ENCODE measurements at regions not wholly inside any gene's neighbourhood (a gene's known extent, or its start where the extent isn't known, plus 50 kb on each side); places are given as distances from the start of the nearest gene placed in this dataset.

DNA sequence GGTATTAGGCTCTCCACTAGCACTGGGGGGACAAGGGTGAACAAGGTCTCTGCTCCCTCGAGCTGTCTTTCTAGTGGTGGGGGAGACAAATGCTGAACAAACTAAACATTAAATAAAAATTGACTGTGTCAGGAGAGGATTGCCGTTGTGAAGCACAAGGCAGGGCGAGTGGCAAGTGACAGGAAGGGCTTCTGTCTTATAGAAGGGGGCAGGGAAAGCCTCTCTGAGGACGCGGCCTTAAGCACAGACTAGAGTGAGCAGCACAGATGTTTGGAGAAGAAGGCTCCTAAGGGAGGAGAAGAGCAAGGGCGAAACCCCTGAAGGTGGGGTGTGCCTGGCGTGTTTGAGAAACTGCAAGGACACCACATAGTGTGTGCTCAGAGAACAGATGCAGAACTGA, 50.9 kb upstream of the ATP2B2 start:
- 44% methylated on average over 7 of the region's 7 CpGs for WGBS (ENCODE audit: low lambda C conversion rate)
- H3K9me2 ChIP-seq: no peaks in the 10 kb centered on the region
- POLR2A ChIA-PET: no interaction called here
- TF ChIP-seq RAD21 (IDR thresholded peaks at IDR 0.05; ENCODE audit: low read length): no peak
- no peak for TF ChIP-seq SIN3A (IDR thresholded peaks at IDR 0.05; ENCODE audit: borderline replicate concordance, low read depth, low read length)
- TF ChIP-seq, protein P1, sequence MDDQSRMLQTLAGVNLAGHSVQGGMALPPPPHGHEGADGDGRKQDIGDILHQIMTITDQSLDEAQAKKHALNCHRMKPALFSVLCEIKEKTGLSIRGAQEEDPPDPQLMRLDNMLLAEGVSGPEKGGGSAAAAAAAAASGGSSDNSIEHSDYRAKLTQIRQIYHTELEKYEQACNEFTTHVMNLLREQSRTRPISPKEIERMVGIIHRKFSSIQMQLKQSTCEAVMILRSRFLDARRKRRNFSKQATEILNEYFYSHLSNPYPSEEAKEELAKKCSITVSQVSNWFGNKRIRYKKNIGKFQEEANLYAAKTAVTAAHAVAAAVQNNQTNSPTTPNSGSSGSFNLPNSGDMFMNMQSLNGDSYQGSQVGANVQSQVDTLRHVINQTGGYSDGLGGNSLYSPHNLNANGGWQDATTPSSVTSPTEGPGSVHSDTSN (IDR thresholded peaks at IDR 0.05): no peak
- TF ChIP-seq FOXM1 (IDR thresholded peaks at IDR 0.05; ENCODE audit: low read depth): no peak
- TF ChIP-seq, protein P2, sequence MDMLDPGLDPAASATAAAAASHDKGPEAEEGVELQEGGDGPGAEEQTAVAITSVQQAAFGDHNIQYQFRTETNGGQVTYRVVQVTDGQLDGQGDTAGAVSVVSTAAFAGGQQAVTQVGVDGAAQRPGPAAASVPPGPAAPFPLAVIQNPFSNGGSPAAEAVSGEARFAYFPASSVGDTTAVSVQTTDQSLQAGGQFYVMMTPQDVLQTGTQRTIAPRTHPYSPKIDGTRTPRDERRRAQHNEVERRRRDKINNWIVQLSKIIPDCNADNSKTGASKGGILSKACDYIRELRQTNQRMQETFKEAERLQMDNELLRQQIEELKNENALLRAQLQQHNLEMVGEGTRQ (IDR thresholded peaks at IDR 0.05; ENCODE audit: borderline replicate concordance, low read depth, low read length): no peak
- no peak for TF ChIP-seq ELF1 (IDR thresholded peaks at IDR 0.05)
- TF ChIP-seq, protein P3, sequence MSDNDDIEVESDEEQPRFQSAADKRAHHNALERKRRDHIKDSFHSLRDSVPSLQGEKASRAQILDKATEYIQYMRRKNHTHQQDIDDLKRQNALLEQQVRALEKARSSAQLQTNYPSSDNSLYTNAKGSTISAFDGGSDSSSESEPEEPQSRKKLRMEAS (IDR thresholded peaks at IDR 0.05; ENCODE audit: low read depth): no peak
- no peaks in the 10 kb centered on the region for H3K36me3 ChIP-seq (replicated peaks in 1 of 2; ENCODE audit: control insufficient read depth in 1 of 2, insufficient read depth in 2 of 2, low read length in 1 of 2)
- no peaks in the 10 kb centered on the region for H3K4me1 ChIP-seq (ENCODE audit: control insufficient read depth in 1 of 2, insufficient read depth in 2 of 2, low read depth in 1 of 2, low read length in 1 of 2)
- no peak overlapping the region for H2AFZ ChIP-seq (ENCODE audit: low read depth)
- H3K4me3 ChIP-seq (ENCODE audit: low read depth in 2 of 2, low read length in 1 of 2): no peak overlapping the region
- no peak for DNase-seq
- no peaks in the 10 kb centered on the region for H3K9me3 ChIP-seq
- H3K79me2 ChIP-seq (ENCODE audit: insufficient read depth): no peaks in the 10 kb centered on the region
- no peak overlapping the region for H3K9ac ChIP-seq
- H4K20me1 ChIP-seq (ENCODE audit: insufficient read depth): no peaks in the 10 kb centered on the region
- no peak overlapping the region for H3K27ac ChIP-seq (ENCODE audit: low read depth in 2 of 2, low read length in 1 of 2)
- no peaks in the 10 kb centered on the region for H3F3A ChIP-seq (replicated peaks; ENCODE audit: insufficient read depth)
- CTCF ChIA-PET: interaction anchor here (2.1 kb wide), 1 partner anchor 182 kb away, joined by 6 read pairs; no protein-coding TSS in a partner anchor
- H3K4me2 ChIP-seq: no peak overlapping the region
- H3K27me3 ChIP-seq (ENCODE audit: insufficient read depth): no peaks in the 10 kb centered on the region

DNA sequence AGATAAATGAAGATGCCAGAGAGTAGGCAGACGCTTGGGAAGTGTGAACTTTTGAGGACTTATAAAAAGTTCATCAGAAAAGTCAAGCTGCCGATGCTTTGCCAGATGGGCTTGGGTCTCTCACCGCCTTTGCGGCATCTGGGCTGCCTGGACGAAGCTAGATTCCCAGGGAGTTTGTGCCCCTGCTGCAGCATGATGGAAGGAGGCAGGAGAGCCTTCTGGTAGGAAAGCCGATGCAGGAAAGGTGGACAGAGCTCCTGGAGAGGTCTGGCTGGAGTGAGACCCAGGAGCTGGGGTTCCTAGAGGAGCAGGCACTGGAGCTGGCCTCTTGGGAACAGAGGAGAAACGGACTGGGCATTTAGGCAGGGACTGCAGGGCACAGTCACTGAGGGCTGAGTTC, 51.9 kb upstream of the ATP2B2 start:
- 42% methylated on average over 6 of the region's 7 CpGs for WGBS (ENCODE audit: low lambda C conversion rate)
- Histone ChIP-seq H3K27me3 (ENCODE audit: insufficient read depth) (no peaks in the 10 kb centered on the region), H3K4me2 (no peak overlapping the region), H3K9ac (no peak overlapping the region), H3K9me2 (no peaks in the 10 kb centered on the region), H3K4me1 (ENCODE audit: control insufficient read depth in 1 of 2, insufficient read depth in 2 of 2, low read depth in 1 of 2, low read length in 1 of 2) (no peaks in the 10 kb centered on the region), H3K36me3 (replicated peaks in 1 of 2; ENCODE audit: control insufficient read depth in 1 of 2, insufficient read depth in 2 of 2, low read length in 1 of 2) (no peaks in the 10 kb centered on the region), H4K20me1 (ENCODE audit: insufficient read depth) (no peaks in the 10 kb centered on the region), H3F3A (replicated peaks; ENCODE audit: insufficient read depth) (no peaks in the 10 kb centered on the region), H3K4me3 (ENCODE audit: low read depth in 2 of 2, low read length in 1 of 2) (no peak overlapping the region), H3K79me2 (ENCODE audit: insufficient read depth) (no peaks in the 10 kb centered on the region), H3K27ac (ENCODE audit: low read depth in 2 of 2, low read length in 1 of 2) (no peak overlapping the region), H2AFZ (ENCODE audit: low read depth) (no peak overlapping the region), H3K9me3 (no peaks in the 10 kb centered on the region)
- DNase-seq: no peak
- TF ChIP-seq FOXJ3 (CRISPR knock-in tag; IDR thresholded peaks at IDR 0.05): no peak
- no peak for TF ChIP-seq EP300 (IDR thresholded peaks at IDR 0.05; ENCODE audit: borderline replicate concordance in 1 of 2, low read depth in 1 of 2, low read length in 1 of 2)
- TF ChIP-seq, protein P4, sequence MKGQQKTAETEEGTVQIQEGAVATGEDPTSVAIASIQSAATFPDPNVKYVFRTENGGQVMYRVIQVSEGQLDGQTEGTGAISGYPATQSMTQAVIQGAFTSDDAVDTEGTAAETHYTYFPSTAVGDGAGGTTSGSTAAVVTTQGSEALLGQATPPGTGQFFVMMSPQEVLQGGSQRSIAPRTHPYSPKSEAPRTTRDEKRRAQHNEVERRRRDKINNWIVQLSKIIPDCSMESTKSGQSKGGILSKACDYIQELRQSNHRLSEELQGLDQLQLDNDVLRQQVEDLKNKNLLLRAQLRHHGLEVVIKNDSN (IDR thresholded peaks at IDR 0.05; ENCODE audit: borderline replicate concordance, low read depth): no peak
- TF ChIP-seq CHD2 (IDR thresholded peaks at IDR 0.05; ENCODE audit: low read length, partially characterized antibody): no peak
- TF ChIP-seq, protein P5, sequence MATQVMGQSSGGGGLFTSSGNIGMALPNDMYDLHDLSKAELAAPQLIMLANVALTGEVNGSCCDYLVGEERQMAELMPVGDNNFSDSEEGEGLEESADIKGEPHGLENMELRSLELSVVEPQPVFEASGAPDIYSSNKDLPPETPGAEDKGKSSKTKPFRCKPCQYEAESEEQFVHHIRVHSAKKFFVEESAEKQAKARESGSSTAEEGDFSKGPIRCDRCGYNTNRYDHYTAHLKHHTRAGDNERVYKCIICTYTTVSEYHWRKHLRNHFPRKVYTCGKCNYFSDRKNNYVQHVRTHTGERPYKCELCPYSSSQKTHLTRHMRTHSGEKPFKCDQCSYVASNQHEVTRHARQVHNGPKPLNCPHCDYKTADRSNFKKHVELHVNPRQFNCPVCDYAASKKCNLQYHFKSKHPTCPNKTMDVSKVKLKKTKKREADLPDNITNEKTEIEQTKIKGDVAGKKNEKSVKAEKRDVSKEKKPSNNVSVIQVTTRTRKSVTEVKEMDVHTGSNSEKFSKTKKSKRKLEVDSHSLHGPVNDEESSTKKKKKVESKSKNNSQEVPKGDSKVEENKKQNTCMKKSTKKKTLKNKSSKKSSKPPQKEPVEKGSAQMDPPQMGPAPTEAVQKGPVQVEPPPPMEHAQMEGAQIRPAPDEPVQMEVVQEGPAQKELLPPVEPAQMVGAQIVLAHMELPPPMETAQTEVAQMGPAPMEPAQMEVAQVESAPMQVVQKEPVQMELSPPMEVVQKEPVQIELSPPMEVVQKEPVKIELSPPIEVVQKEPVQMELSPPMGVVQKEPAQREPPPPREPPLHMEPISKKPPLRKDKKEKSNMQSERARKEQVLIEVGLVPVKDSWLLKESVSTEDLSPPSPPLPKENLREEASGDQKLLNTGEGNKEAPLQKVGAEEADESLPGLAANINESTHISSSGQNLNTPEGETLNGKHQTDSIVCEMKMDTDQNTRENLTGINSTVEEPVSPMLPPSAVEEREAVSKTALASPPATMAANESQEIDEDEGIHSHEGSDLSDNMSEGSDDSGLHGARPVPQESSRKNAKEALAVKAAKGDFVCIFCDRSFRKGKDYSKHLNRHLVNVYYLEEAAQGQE (IDR thresholded peaks at IDR 0.05; ENCODE audit: low read depth, low read length): no peak
- TF ChIP-seq, protein P1 (IDR thresholded peaks at IDR 0.05): no peak
- TF ChIP-seq, protein P6, sequence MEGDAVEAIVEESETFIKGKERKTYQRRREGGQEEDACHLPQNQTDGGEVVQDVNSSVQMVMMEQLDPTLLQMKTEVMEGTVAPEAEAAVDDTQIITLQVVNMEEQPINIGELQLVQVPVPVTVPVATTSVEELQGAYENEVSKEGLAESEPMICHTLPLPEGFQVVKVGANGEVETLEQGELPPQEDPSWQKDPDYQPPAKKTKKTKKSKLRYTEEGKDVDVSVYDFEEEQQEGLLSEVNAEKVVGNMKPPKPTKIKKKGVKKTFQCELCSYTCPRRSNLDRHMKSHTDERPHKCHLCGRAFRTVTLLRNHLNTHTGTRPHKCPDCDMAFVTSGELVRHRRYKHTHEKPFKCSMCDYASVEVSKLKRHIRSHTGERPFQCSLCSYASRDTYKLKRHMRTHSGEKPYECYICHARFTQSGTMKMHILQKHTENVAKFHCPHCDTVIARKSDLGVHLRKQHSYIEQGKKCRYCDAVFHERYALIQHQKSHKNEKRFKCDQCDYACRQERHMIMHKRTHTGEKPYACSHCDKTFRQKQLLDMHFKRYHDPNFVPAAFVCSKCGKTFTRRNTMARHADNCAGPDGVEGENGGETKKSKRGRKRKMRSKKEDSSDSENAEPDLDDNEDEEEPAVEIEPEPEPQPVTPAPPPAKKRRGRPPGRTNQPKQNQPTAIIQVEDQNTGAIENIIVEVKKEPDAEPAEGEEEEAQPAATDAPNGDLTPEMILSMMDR (IDR thresholded peaks at IDR 0.05): no peak
- ChIA-PET CTCF (interaction anchor here (1.3 to 2.1 kb wide), 3 partner anchors 139 to 388 kb away, joined by 3 to 6 read pairs (median 5); no protein-coding TSS in a partner anchor), POLR2A (no interaction called here)
